Karpas-422 (cell line): ENCODE measurements at regions not wholly inside any gene's neighbourhood (a gene's known extent, or its start where the extent isn't known, plus 50 kb on each side); places are given as distances from the start of the nearest gene placed in this dataset.

Experiments used
- DNase-seq: peaks from one replicate; pipeline ENCODE4 v3.0.0-alpha.2; 2015
- H2AFZ ChIP-seq: fragments of 200-600 bp; sonication (generic); 2 replicates; pipeline ENCODE4 v1.6.1; 2014; ENCODE audit warnings: antibody characterized with exemption, low read length, mixed read lengths
- H3K27ac ChIP-seq: fragments of 200-600 bp; sonication (generic); 2 replicates; pipeline ENCODE4 v1.5.1; 2014; ENCODE audit warnings: mild to moderate bottlenecking, low read length, moderate library complexity
- H3K27me3 ChIP-seq: fragments of 200-600 bp; sonication (generic); 2 replicates; pipeline ENCODE4 v1.6.1; 2014; ENCODE audit warnings: low read length, mixed read lengths
- H3K36me3 ChIP-seq: fragments of 200-600 bp; sonication (generic); 2 replicates; pipeline ENCODE4 v1.6.1; 2014; ENCODE audit warnings: low read length, mixed read lengths; ENCODE audit not compliant: insufficient read depth
- H3K4me1 ChIP-seq: fragments of 200-600 bp; sonication (generic); 2 replicates; pipeline ENCODE4 v1.6.1; 2014; ENCODE audit warnings: mild to moderate bottlenecking, low read length, mixed read lengths
- H3K4me2 ChIP-seq: fragments of 200-600 bp; sonication (generic); 2 replicates; pipeline ENCODE4 v1.6.1; 2014; ENCODE audit warnings: low read length, low read depth, mild to moderate bottlenecking; ENCODE audit not compliant: poor library complexity, severe bottlenecking
- H3K4me3 ChIP-seq: fragments of 200-600 bp; sonication (generic); 2 replicates; pipeline ENCODE4 v1.5.1; 2014; ENCODE audit warnings: mild to moderate bottlenecking, antibody characterized with exemption, low read length, mixed read lengths
- H3K79me2 ChIP-seq: fragments of 200-600 bp; sonication (generic); 2 replicates; pipeline ENCODE4 v1.6.1; 2014; ENCODE audit warnings: mild to moderate bottlenecking, low read length, mixed read lengths
- H3K9ac ChIP-seq: fragments of 200-600 bp; sonication (generic); 2 replicates; pipeline ENCODE4 v1.6.0; 2014; ENCODE audit warnings: low read length
- H3K9me2 ChIP-seq: fragments of 200-600 bp; sonication (generic), shearing (Covaris generic); replicated peaks from 2 replicates; pipeline ENCODE4 v1.6.0; 2014; ENCODE audit warnings: mild to moderate bottlenecking, low read length, moderate library complexity; ENCODE audit not compliant: insufficient read depth
- H3K9me3 ChIP-seq: fragments of 300-700, 200-600 bp; sonication (generic); 2 replicates; pipeline ENCODE4 v1.6.1; 2014; ENCODE audit warnings: low read length, mixed read lengths
- H4K20me1 ChIP-seq: fragments of 200-600 bp; sonication (generic); 2 replicates; pipeline ENCODE4 v1.6.1; 2014; ENCODE audit warnings: mild to moderate bottlenecking, antibody characterized with exemption, low read length, low read depth; ENCODE audit not compliant: insufficient read depth

DNA sequence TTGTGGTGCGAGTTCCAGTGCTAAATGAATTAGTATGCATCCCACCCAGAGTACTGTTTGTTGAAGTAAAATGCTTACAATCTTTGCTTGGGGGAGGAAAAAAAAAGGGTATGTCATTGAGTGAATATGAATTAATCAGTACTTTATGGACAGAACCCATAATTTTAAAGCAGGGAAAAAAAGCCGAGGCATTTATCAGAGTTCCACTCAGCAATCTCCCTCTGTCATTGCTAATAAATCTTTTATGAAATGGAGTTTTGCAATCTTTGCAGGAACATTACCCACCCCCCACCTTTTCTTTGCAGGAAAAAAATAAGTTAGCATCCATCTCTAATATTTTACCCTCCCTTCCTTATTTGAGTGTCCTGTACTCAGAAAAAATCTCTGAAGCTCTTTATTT, 127.9 kb upstream of the TMPO start:
- Histone ChIP-seq H3K27ac (no peak overlapping the region), H3K27me3 (no peaks in the 10 kb centered on the region), H3K4me3 (no peak overlapping the region), H3K79me2 (no peaks in the 10 kb centered on the region), H4K20me1 (no peaks in the 10 kb centered on the region), H3K9ac (no peak overlapping the region), H3K4me2 (no peak overlapping the region), H3K4me1 (no peaks in the 10 kb centered on the region), H3K9me3 (no peaks in the 10 kb centered on the region), H2AFZ (no peak overlapping the region), H3K36me3 (no peaks in the 10 kb centered on the region), H3K9me2 (no peaks in the 10 kb centered on the region)
- no peak for DNase-seq

GRCh38 chr12:98388126-98388525, 127.3 kb upstream of the TMPO start:
- Histone ChIP-seq H3K9ac (no peak overlapping the region), H3K4me2 (no peak overlapping the region), H3K27me3 (no peaks in the 10 kb centered on the region), H3K27ac (no peak overlapping the region), H4K20me1 (no peaks in the 10 kb centered on the region), H3K9me3 (no peaks in the 10 kb centered on the region), H2AFZ (no peak overlapping the region), H3K4me3 (no peak overlapping the region), H3K79me2 (no peaks in the 10 kb centered on the region), H3K36me3 (no peaks in the 10 kb centered on the region), H3K9me2 (no peaks in the 10 kb centered on the region), H3K4me1 (no peaks in the 10 kb centered on the region)
- DNase-seq: no peak

- H3K27ac ChIP-seq: no peak overlapping the region
- H3K9me3 ChIP-seq: no peaks in the 10 kb centered on the region
- H3K4me2 ChIP-seq: no peak overlapping the region
- no peak overlapping the region for H3K4me3 ChIP-seq
- no peak overlapping the region for H2AFZ ChIP-seq
- H3K4me1 ChIP-seq: no peaks in the 10 kb centered on the region
- H4K20me1 ChIP-seq: no peaks in the 10 kb centered on the region
- no peaks in the 10 kb centered on the region for H3K9me2 ChIP-seq
- H3K79me2 ChIP-seq: no peaks in the 10 kb centered on the region
- no peak for DNase-seq
- H3K9ac ChIP-seq: no peak overlapping the region
- no peaks in the 10 kb centered on the region for H3K27me3 ChIP-seq
- no peaks in the 10 kb centered on the region for H3K36me3 ChIP-seq
Measured at GRCh38 chr12:98389593-98389992, 125.8 kb upstream of the TMPO start.

- H3K9ac ChIP-seq: no peak overlapping the region
- H3K4me3 ChIP-seq: no peak overlapping the region
- no peak overlapping the region for H2AFZ ChIP-seq
- no peaks in the 10 kb centered on the region for H3K27me3 ChIP-seq
- H3K4me1 ChIP-seq: peaks cover 16% of the 10 kb centered on the region
- H3K9me2 ChIP-seq: no peaks in the 10 kb centered on the region
- H3K27ac ChIP-seq: no peak overlapping the region
- no peaks in the 10 kb centered on the region for H3K79me2 ChIP-seq
- peak; percentile 88 for DNase-seq
- H3K36me3 ChIP-seq: no peaks in the 10 kb centered on the region
- no peak overlapping the region for H3K4me2 ChIP-seq
- no peaks in the 10 kb centered on the region for H3K9me3 ChIP-seq
- H4K20me1 ChIP-seq: no peaks in the 10 kb centered on the region
Measured at GRCh38 chr12:98397323-98398105, 117.9 kb upstream of the TMPO start.

DNA sequence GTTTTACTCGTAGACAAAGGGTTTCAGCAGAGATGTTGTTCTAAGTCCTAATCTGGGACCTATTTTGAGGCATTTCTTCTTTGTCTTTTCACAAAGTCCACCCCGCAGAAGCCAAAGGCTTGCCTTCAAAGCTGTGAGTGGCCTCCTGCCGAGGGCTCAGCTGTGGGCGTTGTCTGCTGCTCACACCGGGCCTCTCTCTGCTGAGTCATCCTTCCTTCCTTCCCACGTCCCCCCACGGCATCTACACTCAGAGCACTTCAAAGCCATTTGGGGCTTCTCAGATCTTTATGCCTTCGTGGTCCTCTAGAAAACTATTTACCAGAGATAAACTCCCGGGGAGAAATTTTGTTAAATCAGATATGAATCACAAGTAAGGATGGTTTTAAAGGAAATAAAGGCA, 115.9 kb upstream of the TMPO start:
- DNase-seq: no peak
- Histone ChIP-seq H3K27me3 (no peaks in the 10 kb centered on the region), H3K9me3 (no peaks in the 10 kb centered on the region), H3K4me1 (peaks cover 16% of the 10 kb centered on the region), H3K27ac (no peak overlapping the region), H3K4me2 (no peak overlapping the region), H2AFZ (no peak overlapping the region), H3K36me3 (no peaks in the 10 kb centered on the region), H3K9me2 (no peaks in the 10 kb centered on the region), H3K79me2 (no peaks in the 10 kb centered on the region), H3K9ac (no peak overlapping the region), H4K20me1 (no peaks in the 10 kb centered on the region), H3K4me3 (no peak overlapping the region)

DNA sequence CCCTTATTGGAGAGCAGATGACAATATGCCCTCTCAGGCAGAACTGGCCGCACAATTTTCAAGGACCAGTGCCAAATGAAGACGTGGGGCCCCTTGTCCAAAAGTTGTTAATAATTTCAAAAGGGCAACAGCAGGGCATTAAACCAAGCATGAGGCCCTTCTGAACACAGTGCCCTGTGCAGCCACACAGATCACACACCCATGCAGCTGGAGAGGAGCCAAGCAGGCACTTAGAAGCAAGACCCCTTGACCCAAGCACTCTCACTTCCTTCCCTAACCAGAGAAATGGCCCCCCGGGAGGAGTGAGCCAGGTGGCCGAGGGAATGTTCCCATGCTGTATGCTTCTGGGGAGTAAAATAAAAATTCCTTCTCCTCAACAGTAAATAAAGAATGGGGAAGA, 114.0 kb upstream of the TMPO start:
- Histone ChIP-seq H3K36me3 (no peaks in the 10 kb centered on the region), H2AFZ (no peak overlapping the region), H3K79me2 (no peaks in the 10 kb centered on the region), H3K4me1 (peaks cover 16% of the 10 kb centered on the region), H4K20me1 (no peaks in the 10 kb centered on the region), H3K27ac (no peak overlapping the region), H3K9me3 (no peaks in the 10 kb centered on the region), H3K9me2 (no peaks in the 10 kb centered on the region), H3K9ac (no peak overlapping the region), H3K4me2 (peak overlapping the region; percentile 31), H3K27me3 (no peaks in the 10 kb centered on the region), H3K4me3 (no peak overlapping the region)
- DNase-seq: peak; percentile 65

GRCh38 chr12:98402091-98402490, 113.3 kb upstream of the TMPO start:
- H3K4me2 ChIP-seq: no peak overlapping the region
- H4K20me1 ChIP-seq: no peaks in the 10 kb centered on the region
- H3K4me1 ChIP-seq: peaks cover 16% of the 10 kb centered on the region

DNA sequence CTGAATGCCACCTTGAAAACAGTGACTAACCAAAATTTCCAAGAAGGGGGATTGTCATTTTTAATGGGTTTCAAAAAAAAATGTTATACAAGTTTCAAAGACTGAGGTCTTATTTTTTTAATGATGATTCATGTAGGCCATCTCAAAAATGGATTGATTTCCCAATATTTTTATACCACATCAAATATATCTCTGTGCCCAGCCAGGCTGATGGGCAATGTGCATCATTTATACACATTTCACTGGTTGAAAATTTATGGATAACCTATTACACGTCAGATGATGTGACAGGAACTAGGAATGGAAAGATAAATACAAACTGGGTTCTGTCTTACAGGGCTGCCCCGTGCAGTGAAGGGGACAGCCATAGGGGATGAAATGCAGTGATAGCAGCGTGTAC, 112.7 kb upstream of the TMPO start:
- H4K20me1 ChIP-seq: no peaks in the 10 kb centered on the region
- no peaks in the 10 kb centered on the region for H3K9me3 ChIP-seq
- H2AFZ ChIP-seq: no peak overlapping the region
- no peak overlapping the region for H3K27ac ChIP-seq
- no peaks in the 10 kb centered on the region for H3K36me3 ChIP-seq
- H3K4me1 ChIP-seq: peaks cover 16% of the 10 kb centered on the region
- H3K9ac ChIP-seq: no peak overlapping the region
- H3K9me2 ChIP-seq: no peaks in the 10 kb centered on the region
- no peaks in the 10 kb centered on the region for H3K27me3 ChIP-seq
- DNase-seq: no peak
- no peak overlapping the region for H3K4me3 ChIP-seq
- H3K79me2 ChIP-seq: no peaks in the 10 kb centered on the region
- no peak overlapping the region for H3K4me2 ChIP-seq

More at GRCh38 chr12:98402091-98402490, 113.3 kb upstream of the TMPO start:
- Histone ChIP-seq H3K27me3 (no peaks in the 10 kb centered on the region), H3K4me3 (no peak overlapping the region), H3K9ac (no peak overlapping the region), H3K27ac (no peak overlapping the region), H3K36me3 (no peaks in the 10 kb centered on the region), H3K9me2 (no peaks in the 10 kb centered on the region), H3K79me2 (no peaks in the 10 kb centered on the region), H2AFZ (no peak overlapping the region), H3K9me3 (no peaks in the 10 kb centered on the region)
- DNase-seq: no peak
